Uterus (tissue), 3 donors: ENCODE measurements at regions not wholly inside any gene's neighbourhood (a gene's known extent, or its start where the extent isn't known, plus 50 kb on each side); places are given as distances from the start of the nearest gene placed in this dataset.

Experiments
- DNase-seq, 2 donors: peaks; one replicate each; pipeline ENCODE4 v3.0.0-alpha.2; 2019 to 2020
- H3K27ac ChIP-seq, 2 donors: fragments of 200-600 bp; sonication (generic); 1 replicate in 1 of 2; 2 replicates in 1 of 2; pipeline ENCODE4 v1.5.1; 2016 to 2018
- H3K27me3 ChIP-seq, 2 donors: fragments of 200-600 bp; sonication (generic); one replicate each; pipeline ENCODE4 v1.5.1; 2018 to 2019; ENCODE audit warnings: control low read depth in 1 of 2
- H3K36me3 ChIP-seq, 2 donors: fragments of 200-600 bp; sonication (generic); one replicate each; pipeline ENCODE4 v1.5.1; 2019; ENCODE audit warnings: control low read depth in 1 of 2
- H3K4me1 ChIP-seq, 2 donors: fragments of 200-600 bp; sonication (generic); one replicate each; pipeline ENCODE4 v1.5.1; 2018 to 2019; ENCODE audit warnings: control low read depth in 1 of 2
- H3K4me3 ChIP-seq, 2 donors: fragments of 200-600 bp; sonication (generic); 1 replicate in 1 of 2; 2 replicates in 1 of 2; pipeline ENCODE4 v1.5.1; 2018 to 2019; ENCODE audit warnings: mild to moderate bottlenecking in 1 of 2
- H3K9me3 ChIP-seq, 2 donors: fragments of 200-600 bp; sonication (generic); one replicate each; pipeline ENCODE4 v1.5.1; 2019; ENCODE audit warnings: control low read depth in 1 of 2
- POLR2A ChIP-seq, 2 donors: fragments of 450-650 bp; IDR thresholded peaks; one replicate each; pipeline ENCODE4 v1.6.1; 2016; ENCODE audit warnings: antibody characterized with exemption in 2 of 2, mild to moderate bottlenecking in 1 of 2, moderate library complexity in 1 of 2
- intact Hi-C: fragments of 100-400 bp; cut with DNase I; formaldehyde crosslinking; loops from one replicate; pipeline ENCODE4 v1.15.1; 2023; ENCODE audit warnings: low total_unique reads
- TF ChIP-seq, protein P1 (sequence below), 4 experiments: fragments of 200-600 bp in 2 of 4; fragments of 450-650 bp in 2 of 4; sonication (generic) in 2 of 4; IDR thresholded peaks; one replicate each; pipeline ENCODE4 v1.5.1; 2016 to 2019; ENCODE audit warnings: antibody characterized with exemption in 4 of 4, mild to moderate bottlenecking in 2 of 4, moderate library complexity in 1 of 4
- donor health status: DM: yes; HTN: yes; CAD: no.

DNA sequence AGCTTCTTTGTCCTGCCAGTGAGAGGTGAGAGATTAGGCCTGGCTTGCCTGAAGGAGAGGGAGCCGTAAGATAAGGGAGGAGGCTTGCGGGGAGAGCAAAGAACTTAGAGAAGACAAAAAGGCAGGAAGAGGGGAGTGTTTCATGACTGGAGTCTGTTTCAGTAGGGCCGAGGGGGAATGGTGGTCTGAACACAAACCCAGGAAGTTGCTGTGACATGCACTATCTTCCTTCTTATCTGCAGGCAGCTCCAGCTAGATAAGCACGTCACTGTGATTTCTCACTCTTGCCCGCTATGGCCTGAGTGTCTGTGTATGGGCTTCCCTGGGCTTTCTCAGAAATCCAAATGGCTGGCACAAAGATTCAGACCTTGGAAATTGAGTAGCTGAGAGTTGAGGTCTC, 307.5 kb upstream of the CLINT1 start:
- H3K4me1 ChIP-seq = no peaks in the 10 kb centered on the region
- TF ChIP-seq, protein P1, sequence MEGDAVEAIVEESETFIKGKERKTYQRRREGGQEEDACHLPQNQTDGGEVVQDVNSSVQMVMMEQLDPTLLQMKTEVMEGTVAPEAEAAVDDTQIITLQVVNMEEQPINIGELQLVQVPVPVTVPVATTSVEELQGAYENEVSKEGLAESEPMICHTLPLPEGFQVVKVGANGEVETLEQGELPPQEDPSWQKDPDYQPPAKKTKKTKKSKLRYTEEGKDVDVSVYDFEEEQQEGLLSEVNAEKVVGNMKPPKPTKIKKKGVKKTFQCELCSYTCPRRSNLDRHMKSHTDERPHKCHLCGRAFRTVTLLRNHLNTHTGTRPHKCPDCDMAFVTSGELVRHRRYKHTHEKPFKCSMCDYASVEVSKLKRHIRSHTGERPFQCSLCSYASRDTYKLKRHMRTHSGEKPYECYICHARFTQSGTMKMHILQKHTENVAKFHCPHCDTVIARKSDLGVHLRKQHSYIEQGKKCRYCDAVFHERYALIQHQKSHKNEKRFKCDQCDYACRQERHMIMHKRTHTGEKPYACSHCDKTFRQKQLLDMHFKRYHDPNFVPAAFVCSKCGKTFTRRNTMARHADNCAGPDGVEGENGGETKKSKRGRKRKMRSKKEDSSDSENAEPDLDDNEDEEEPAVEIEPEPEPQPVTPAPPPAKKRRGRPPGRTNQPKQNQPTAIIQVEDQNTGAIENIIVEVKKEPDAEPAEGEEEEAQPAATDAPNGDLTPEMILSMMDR (IDR thresholded peaks at IDR 0.05) = no peak
- TF ChIP-seq POLR2A (IDR thresholded peaks at IDR 0.05) = no peak
- no peak for DNase-seq
- no peaks in the 10 kb centered on the region for H3K9me3 ChIP-seq
- H3K4me3 ChIP-seq = no peak overlapping the region
- intact Hi-C loops = no loop called here
- no peaks in the 10 kb centered on the region for H3K36me3 ChIP-seq
- H3K27me3 ChIP-seq = no peaks in the 10 kb centered on the region
- no peak overlapping the region for H3K27ac ChIP-seq

DNA sequence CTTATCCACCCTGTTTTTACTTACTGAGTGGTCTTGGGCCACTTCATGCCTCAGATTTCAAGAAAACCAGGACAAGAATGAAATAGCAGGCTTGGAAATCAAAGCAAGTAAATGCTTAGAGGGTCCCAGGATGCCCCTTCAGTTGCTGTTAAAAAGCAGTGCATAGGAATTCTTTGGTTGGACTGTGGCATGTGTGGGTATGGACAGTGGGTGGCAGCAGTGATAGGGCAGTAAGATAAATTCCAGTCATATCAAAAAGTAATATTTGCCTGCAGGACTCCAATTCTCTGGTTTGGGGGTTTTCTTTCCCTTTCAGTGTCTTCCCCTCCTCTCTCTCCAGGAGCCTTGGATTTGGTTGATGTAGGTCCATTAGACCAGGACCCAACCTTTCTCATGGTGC, 306.7 kb upstream of the CLINT1 start:
- H3K4me1 ChIP-seq = no peaks in the 10 kb centered on the region
- no peaks in the 10 kb centered on the region for H3K9me3 ChIP-seq
- H3K36me3 ChIP-seq = no peaks in the 10 kb centered on the region
- no peaks in the 10 kb centered on the region for H3K27me3 ChIP-seq
- no peak overlapping the region for H3K4me3 ChIP-seq
- no peak for TF ChIP-seq POLR2A (IDR thresholded peaks at IDR 0.05)
- TF ChIP-seq, protein P1 (IDR thresholded peaks at IDR 0.05) = no peak
- no peak for DNase-seq
- H3K27ac ChIP-seq = no peak overlapping the region
- intact Hi-C loops = no loop called here

- no peak overlapping the region for H3K27ac ChIP-seq
- intact Hi-C loops = no loop called here
- H3K4me1 ChIP-seq = no peaks in the 10 kb centered on the region
- no peak for DNase-seq
- TF ChIP-seq, protein P1 (IDR thresholded peaks at IDR 0.05) = no peak
- H3K36me3 ChIP-seq = no peaks in the 10 kb centered on the region
- H3K9me3 ChIP-seq = no peaks in the 10 kb centered on the region
- no peak overlapping the region for H3K4me3 ChIP-seq
- no peaks in the 10 kb centered on the region for H3K27me3 ChIP-seq
These were observed 305.5 kb upstream of the CLINT1 start for GRCh38 chr5:158164296-158165047.

- H3K4me1 ChIP-seq = no peaks in the 10 kb centered on the region
- intact Hi-C loops = no loop called here
- H3K9me3 ChIP-seq = no peaks in the 10 kb centered on the region
- no peaks in the 10 kb centered on the region for H3K36me3 ChIP-seq
- no peak overlapping the region for H3K4me3 ChIP-seq
- H3K27ac ChIP-seq = no peak overlapping the region
- H3K27me3 ChIP-seq = no peaks in the 10 kb centered on the region
- TF ChIP-seq, protein P1 (IDR thresholded peaks at IDR 0.05) = no peak
- no peak for TF ChIP-seq POLR2A (IDR thresholded peaks at IDR 0.05)
- no peak for DNase-seq
These were observed 304.7 kb upstream of the CLINT1 start for GRCh38 chr5:158163451-158164295.

GRCh38 chr5:158162479-158163034, 303.6 kb upstream of the CLINT1 start:
- intact Hi-C loops = no loop called here

More at GRCh38 chr5:158162479-158163034, 303.6 kb upstream of the CLINT1 start:
- H3K9me3 ChIP-seq = no peaks in the 10 kb centered on the region
- no peaks in the 10 kb centered on the region for H3K27me3 ChIP-seq
- no peak overlapping the region for H3K27ac ChIP-seq
- no peak overlapping the region for H3K4me3 ChIP-seq
- DNase-seq = no peak
- no peaks in the 10 kb centered on the region for H3K4me1 ChIP-seq
- TF ChIP-seq, protein P1 (IDR thresholded peaks at IDR 0.05) = no peak
- TF ChIP-seq POLR2A (IDR thresholded peaks at IDR 0.05) = no peak
- no peaks in the 10 kb centered on the region for H3K36me3 ChIP-seq
